HG03575 (cell line): ENCODE measurements at regions not wholly inside any gene's neighbourhood (a gene's known extent, or its start where the extent isn't known, plus 50 kb on each side); places are given as distances from the start of the nearest gene placed in this dataset.

Experiments
- ATAC-seq: cut with Tn5 transposase; IDR thresholded peaks from one replicate; pipeline ENCODE4 v1.9.1; 2021; ENCODE audit not compliant: unreplicated experiment, insufficient number of reproducible peaks, low FRiP score; ENCODE audit errors: extremely low read depth

GRCh38 chr2:191582355-191582754 lies 95.6 kb upstream of the NABP1 start:
- ATAC-seq: no peak

DNA sequence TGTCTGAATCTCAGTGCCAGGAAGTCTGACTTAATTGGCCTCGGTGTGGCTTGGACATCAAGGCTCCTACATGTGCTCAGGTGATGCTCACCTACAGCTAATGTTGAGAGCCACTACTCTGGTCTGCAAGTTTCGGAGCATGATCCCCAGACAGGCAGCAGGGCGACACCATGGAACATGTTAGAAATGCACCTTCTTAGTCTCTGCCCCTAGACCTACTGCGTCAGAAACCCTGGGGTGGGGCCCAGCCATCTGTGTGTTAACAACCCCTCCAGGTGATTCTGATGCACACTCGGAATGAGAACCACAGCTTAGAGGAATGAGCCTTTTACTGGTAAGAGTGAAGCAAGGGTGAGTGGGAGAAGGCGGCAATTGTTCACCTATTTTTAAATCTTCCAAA lies 86.9 kb upstream of the NABP1 start:
- no peak for ATAC-seq

DNA sequence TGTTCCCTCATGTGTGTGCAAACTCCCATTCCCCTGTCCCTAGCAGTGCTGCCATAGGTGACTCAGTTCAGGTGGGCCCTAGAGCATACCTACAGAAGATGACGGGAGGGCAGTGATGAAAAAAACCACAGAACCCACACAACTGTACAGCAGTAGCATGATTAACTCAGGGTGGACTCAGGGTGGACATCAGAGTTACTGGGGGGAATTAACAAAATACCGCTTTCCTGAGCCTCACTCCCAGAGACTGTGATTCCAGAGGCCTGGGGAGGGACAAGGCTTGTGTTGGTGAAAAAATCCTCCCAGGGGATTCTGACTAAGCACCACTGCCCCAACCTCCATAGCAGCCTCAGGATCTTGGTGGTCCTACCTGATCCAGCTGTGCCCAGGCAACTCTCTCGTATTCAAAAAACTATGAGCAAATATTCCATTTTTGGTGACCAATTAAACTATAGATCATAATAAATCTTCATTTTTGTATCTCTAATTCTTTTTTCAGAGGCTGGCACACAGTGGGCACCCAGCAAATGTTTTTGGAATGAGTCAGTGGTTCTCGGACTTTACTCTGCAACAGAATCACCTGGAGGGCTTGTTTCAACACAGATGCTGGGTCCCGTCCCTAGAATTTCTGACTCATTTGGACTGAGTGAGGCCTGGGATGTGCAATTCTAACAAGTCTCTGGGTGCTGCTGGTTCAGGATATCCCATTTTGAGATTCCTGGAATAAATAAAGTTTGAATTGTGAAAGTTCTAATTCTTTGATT lies 84.1 kb upstream of the NABP1 start:
- ATAC-seq: no peak

- ATAC-seq: no peak
These were observed 80.7 kb upstream of the NABP1 start for GRCh38 chr2:191597186-191597751.

DNA sequence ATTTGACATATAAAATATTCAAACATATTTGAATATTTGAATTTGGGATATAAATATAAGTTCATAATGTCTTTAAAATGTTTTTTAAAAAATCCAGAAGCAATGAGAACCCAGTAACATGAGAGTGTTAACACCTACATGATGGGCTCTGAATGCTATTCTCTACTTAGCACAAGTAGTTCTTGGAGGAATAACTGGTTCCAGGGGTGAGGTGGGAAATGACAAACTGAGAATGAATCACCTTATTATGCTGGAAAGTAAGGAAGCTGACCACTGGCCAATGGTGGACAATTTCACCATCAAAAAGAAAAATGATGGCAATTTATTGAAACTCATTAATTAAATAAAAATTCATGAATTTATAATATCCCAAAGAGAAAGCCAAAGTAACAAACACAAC lies 79.6 kb upstream of the NABP1 start:
- ATAC-seq: no peak

DNA sequence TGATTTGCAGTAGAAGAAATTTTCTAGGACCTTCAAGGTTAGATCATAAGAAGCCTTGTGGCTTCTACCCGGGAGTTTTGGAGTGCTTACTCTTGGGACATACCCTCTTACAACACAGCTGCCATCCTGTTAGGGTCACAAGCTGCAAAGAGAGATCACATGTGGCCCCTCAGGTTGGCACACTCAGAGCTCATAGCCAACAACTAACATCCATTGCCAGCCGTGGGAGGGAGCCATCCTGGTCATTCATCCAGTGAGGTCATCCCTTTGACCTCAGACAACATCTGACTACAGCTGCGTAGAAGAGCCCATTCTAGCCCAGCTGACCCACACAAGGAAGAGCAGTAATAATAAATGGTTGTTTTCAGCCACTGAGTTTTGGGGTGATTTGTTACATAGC lies 76.9 kb upstream of the NABP1 start:
- no peak for ATAC-seq

DNA sequence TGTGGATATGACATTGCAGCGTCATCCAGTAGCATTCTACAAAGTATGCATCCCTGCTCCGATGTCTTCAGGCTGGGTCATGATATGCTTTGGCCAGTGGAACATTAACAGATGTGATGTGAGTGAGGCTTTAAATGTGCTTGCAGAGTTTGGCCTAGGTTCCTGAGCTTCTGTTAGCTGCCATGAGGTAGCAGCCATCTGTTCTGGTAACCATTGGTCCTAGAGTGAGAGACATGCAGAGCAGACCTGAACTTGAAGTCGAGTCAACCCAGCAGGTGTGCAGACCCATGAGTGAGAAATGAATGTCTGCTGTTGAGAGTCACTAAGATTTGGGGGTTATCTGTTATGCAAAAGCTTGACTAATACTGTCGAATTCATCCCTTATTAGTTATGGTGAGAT lies 73.8 kb upstream of the NABP1 start:
- no peak for ATAC-seq

GRCh38 chr2:191607096-191607495 lies 70.8 kb upstream of the NABP1 start:
- ATAC-seq: no peak

DNA sequence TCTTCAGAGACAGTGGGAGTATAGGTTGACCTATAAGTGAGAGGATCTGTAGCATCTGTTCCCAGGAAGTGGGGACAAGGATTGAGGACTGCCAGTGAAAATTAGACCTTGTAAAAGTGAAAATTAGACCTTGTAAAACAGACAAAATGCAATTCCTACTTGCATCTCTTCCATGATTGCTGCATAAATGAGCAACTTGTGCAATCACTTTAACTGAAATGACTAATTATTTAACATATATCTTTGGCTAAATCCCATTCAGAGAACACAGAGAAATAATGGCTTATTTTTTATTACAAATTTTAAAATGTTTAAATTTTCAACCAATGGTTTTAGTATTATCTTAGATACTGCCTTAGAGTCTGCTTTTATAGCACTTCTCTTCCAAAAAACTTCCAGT lies 67.2 kb upstream of the NABP1 start:
- ATAC-seq: no peak

- ATAC-seq: peak; percentile 88
These were observed 66.3 kb upstream of the NABP1 start for GRCh38 chr2:191611614-191612013.

DNA sequence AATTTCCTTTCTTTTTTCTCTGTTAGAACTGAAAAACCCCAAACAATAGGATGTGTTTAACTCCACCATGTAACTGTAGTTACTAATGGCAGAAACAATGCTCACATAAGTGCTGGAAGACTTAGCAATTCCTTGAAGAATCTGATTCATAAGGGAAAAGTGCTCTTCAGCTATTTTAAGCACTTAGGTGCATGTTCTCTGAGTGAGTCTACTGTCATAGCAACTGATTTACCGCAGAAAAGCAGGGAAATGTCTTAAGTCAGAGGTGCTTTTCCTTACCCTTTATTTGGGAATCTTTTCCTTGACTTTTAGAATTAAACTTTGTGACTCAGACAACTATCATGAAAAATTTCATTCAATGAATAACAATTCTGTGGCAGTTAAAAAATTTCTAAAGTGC lies 65.4 kb upstream of the NABP1 start:
- no peak for ATAC-seq

- ATAC-seq: no peak
These were observed 63.2 kb upstream of the NABP1 start for GRCh38 chr2:191614759-191615158.

DNA sequence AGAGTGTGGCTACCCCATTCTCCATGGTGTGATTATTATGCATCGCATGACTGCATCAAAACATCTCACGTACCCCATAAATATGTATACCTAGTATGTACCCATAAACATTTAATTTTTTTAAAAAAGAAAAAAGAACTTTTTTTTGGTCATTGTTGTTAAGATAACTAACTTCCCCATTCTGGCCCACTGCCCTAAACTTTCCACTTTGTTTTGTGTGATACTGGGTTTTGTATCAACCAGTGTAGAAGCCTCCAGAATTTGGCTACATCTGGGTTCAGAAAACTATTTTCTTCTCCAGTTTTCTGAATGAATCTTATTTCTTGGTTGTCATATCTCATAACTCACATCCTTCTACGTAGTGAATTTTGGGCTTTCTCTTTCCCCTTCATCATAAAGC lies 62.3 kb upstream of the NABP1 start:
- ATAC-seq: no peak

GRCh38 chr2:191617575-191617974 lies 60.4 kb upstream of the NABP1 start:
- ATAC-seq: peak; percentile 97

DNA sequence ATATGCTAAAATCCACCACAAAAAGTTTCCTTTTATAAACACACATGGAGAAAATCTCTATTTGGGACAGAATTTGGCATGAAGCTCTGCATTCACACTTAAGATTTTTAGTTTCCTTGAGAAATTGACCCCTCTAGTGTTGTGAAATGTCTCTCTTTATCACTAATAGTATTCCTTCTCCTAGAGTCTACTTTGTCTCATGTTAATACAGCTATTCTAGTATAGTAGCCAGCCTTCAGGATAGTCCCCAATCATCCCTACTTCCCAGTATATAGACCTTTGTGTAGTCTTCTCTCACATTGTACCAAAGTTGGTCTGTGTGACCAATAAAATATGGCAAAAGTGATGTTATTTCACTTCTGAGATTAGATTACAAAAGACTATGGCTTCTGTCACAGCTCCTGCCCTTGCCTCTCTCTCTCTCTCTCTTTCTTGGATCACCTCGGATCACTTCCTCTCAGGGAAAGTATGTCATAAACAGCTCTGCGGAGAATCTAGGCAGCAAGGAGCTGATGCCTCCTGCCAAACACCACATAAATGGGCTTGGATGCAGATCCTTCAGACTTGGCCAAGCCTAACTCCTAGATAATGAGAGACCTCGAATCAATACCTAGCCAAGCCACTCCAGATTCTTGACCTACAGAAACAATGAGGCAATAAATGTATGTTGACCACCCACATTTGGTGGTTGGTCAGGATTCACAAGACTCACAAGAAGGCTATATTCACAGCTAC lies 59.7 kb upstream of the NABP1 start:
- ATAC-seq: no peak

- no peak for ATAC-seq
These were observed 59.1 kb upstream of the NABP1 start for GRCh38 chr2:191618786-191619185.

GRCh38 chr2:191620144-191620543 lies 57.8 kb upstream of the NABP1 start:
- ATAC-seq: no peak

DNA sequence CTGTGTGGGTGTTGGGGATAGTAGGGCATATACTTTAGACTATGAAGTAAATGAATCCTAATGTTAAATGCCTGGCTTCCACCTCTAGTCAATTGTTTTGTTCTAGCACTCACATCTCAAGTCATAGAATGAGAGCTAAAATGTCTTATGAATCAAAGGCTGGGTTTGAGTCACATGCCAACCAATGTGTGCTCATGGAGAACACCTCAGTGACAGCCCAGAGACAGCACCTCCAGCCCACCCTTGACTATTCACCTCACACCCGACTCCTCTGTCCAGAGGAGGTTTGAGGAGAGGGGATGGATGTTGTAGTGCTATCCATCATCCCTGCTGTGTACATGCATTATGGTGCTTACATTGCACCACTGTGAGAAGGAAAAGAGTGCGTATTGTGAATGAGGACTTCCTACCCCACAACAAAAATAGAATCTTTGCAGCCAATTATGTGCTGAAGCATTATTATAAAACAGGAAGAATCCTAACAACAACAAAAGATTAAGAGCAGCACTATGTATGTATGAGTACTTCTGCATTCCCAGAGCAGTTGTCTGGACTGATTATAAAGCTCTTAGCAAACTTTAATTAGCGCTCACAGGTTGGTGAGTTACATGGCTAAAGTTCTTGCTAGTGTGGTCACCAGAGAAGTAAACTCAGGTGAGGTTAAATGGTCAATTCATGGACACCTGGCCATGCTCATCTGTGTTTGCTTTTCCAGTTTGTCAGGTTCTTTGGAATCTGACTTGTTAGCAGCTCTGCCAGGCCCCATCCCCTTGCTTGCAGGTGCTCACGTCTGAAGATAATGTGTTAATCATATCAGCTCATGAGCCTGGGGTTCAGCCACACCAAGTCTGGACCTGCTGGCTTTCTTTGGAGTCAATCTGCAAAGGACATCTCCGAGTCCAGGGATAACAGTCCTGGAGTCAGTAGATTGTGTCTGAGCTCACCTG lies 55.3 kb upstream of the NABP1 start:
- no peak for ATAC-seq

DNA sequence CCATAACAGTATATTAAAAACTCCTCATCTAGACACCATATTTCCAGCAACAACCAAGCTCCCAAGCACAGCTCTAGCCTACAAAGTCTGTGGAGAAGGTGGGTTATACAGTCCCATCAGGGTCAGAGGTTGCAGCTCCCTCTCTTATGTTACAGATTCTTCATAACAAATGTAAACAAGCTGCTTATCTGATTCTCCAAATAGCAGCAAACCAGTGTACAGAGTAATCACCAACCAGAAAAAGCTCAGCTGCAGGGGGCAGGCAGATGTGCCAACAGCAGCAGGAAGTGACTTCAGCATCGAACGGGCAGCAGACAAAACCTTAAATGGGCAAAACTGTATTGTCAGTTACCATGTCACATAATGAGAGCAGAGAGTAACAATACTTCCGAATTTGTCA lies 52.9 kb upstream of the NABP1 start:
- no peak for ATAC-seq
